CD4-positive, alpha-beta T cell (primary cell): ENCODE measurements at regions not wholly inside any gene's neighbourhood (a gene's known extent, or its start where the extent isn't known, plus 50 kb on each side); places are given as distances from the start of the nearest gene placed in this dataset.

Experiments used
- ATAC-seq: fragments of 200-7000 bp; cut with Tn5 transposase; one replicate; pipeline ENCODE4 v1.10.0; 2022; ENCODE audit warnings: mild to moderate bottlenecking; ENCODE audit not compliant: poor library complexity
- CTCF ChIA-PET: fragments of 350-600 bp; sonication (Branson Sonifier 250); formaldehyde crosslinking; loops from one replicate; lab custom pipeline; 2021; ENCODE audit warnings: antibody characterized with exemption, inconsistent platforms; lab: Charles Lee
- POLR2A ChIA-PET: fragments of 350-600 bp; sonication (Branson Sonifier 250); formaldehyde crosslinking; loops from one replicate; lab custom pipeline; 2021; ENCODE audit warnings: antibody characterized with exemption, inconsistent platforms; lab: Charles Lee
- DNase-seq, 14 experiments: peaks; one replicate each; pipeline ENCODE4 v3.0.0-alpha.2; 2013 to 2020; ENCODE audit warnings: mixed read lengths in 2 of 14
- H3K27ac ChIP-seq, 2 donors: one replicate each; pipeline versions ENCODE4 v1.5.1 to v1.7.0; 2013; ENCODE audit warnings: low read length in 2 of 2, low read depth in 1 of 2, mild to moderate bottlenecking in 1 of 2
- H3K27me3 ChIP-seq, 2 experiments: 1 replicate in 1 of 2; 2 replicates in 1 of 2; pipeline versions ENCODE4 v1.6.1 to v1.7.0; 2013; ENCODE audit warnings: low read length in 2 of 2, control low read depth in 1 of 2, mild to moderate bottlenecking in 1 of 2, moderate library complexity in 1 of 2; ENCODE audit not compliant: insufficient read depth in 2 of 2, control insufficient read depth in 1 of 2
- H3K36me3 ChIP-seq: one replicate; pipeline ENCODE4 v1.6.1; 2013; ENCODE audit warnings: low read length, control low read depth; ENCODE audit not compliant: insufficient read depth
- H3K4me1 ChIP-seq: one replicate; pipeline ENCODE4 v1.6.1; 2013; ENCODE audit warnings: low read length, control low read depth; ENCODE audit not compliant: insufficient read depth
- H3K4me3 ChIP-seq: one replicate; pipeline ENCODE4 v1.5.1; 2013; ENCODE audit warnings: mild to moderate bottlenecking, low read length, moderate library complexity
- H3K9me3 ChIP-seq, 2 experiments: 1 replicate in 1 of 2; 2 replicates in 1 of 2; pipeline versions ENCODE4 v1.6.1 to v1.7.0; 2013; ENCODE audit warnings: low read length in 2 of 2, mild to moderate bottlenecking in 2 of 2, control low read depth in 1 of 2, moderate library complexity in 1 of 2; ENCODE audit not compliant: control insufficient read depth in 1 of 2, insufficient read depth in 1 of 2
- H3K27ac Mint-ChIP-seq: one replicate; pipeline ENCODE4 v1.8.0; 2020; ENCODE audit warnings: mixed read lengths
- H3K27me3 Mint-ChIP-seq: one replicate; pipeline ENCODE4 v1.8.0; 2021; ENCODE audit warnings: mixed read lengths
- H3K36me3 Mint-ChIP-seq: one replicate; pipeline ENCODE4 v1.8.0; 2021; ENCODE audit warnings: low read depth, mixed read lengths
- H3K4me1 Mint-ChIP-seq: one replicate; pipeline ENCODE4 v1.8.0; 2021; ENCODE audit warnings: low read depth, mixed read lengths
- H3K4me3 Mint-ChIP-seq: one replicate; pipeline ENCODE4 v1.8.0; 2020; ENCODE audit warnings: mild to moderate bottlenecking, mixed read lengths
- H3K9me3 Mint-ChIP-seq: one replicate; pipeline ENCODE4 v1.8.0; 2020; ENCODE audit warnings: mixed read lengths
- intact Hi-C, 2 experiments: fragments of 100-400 bp; cut with DNase I in 1 of 2; cut with micrococcal nuclease in 1 of 2; formaldehyde crosslinking; loops; one replicate each; pipeline versions ENCODE4 v1.15.1 to v1.9.0; 2023 to 2025; cut with DNase I, micrococcal nuclease
- TF ChIP-seq, protein P1 (sequence below): fragments of 200-600 bp; IDR thresholded peaks from one replicate; pipeline ENCODE4 v1.8.0; 2022; ENCODE audit warnings: antibody characterized with exemption, mild to moderate bottlenecking

DNA sequence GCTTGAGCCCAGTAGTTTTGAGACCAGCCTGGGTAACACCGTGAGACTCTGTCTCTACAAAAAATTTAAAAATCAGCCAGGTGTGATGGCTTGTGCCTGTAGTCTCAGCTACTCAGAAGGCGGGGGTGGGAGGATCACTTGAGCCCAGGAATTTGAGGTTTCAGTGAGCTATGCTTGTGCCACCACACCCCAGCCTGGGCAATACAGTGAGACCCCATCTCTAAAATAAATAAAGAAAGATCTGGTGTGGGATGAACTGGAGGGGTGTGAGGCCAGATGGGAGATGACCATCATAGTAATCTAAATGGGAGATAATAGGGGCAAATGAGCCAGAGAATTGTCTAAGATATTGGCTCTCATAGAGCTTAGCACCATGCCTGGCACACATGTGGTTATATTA is 60.1 kb upstream of the TRABD2B start:
- Histone ChIP-seq H3K27me3 (peaks cover 0 to 4% of the 10 kb centered on the region in 2 experiments), H3K4me1 (no peaks in the 10 kb centered on the region), H3K36me3 (no peaks in the 10 kb centered on the region), H3K4me3 (no peak overlapping the region), H3K27ac (no peak overlapping the region), H3K9me3 (no peaks in the 10 kb centered on the region)
- Mint-ChIP-seq H3K27me3 (peaks cover 13% of the 10 kb centered on the region), H3K4me1 (no peaks in the 10 kb centered on the region), H3K36me3 (no peaks in the 10 kb centered on the region), H3K9me3 (no peaks in the 10 kb centered on the region), H3K27ac (no peak overlapping the region), H3K4me3 (no peak overlapping the region)
- no peak for ATAC-seq
- POLR2A ChIA-PET, result no interaction called here
- TF ChIP-seq, protein P1, sequence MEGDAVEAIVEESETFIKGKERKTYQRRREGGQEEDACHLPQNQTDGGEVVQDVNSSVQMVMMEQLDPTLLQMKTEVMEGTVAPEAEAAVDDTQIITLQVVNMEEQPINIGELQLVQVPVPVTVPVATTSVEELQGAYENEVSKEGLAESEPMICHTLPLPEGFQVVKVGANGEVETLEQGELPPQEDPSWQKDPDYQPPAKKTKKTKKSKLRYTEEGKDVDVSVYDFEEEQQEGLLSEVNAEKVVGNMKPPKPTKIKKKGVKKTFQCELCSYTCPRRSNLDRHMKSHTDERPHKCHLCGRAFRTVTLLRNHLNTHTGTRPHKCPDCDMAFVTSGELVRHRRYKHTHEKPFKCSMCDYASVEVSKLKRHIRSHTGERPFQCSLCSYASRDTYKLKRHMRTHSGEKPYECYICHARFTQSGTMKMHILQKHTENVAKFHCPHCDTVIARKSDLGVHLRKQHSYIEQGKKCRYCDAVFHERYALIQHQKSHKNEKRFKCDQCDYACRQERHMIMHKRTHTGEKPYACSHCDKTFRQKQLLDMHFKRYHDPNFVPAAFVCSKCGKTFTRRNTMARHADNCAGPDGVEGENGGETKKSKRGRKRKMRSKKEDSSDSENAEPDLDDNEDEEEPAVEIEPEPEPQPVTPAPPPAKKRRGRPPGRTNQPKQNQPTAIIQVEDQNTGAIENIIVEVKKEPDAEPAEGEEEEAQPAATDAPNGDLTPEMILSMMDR, result no peak
- DNase-seq, result no peak
- intact Hi-C loops, result no loop called here
- CTCF ChIA-PET, result no interaction called here

DNA sequence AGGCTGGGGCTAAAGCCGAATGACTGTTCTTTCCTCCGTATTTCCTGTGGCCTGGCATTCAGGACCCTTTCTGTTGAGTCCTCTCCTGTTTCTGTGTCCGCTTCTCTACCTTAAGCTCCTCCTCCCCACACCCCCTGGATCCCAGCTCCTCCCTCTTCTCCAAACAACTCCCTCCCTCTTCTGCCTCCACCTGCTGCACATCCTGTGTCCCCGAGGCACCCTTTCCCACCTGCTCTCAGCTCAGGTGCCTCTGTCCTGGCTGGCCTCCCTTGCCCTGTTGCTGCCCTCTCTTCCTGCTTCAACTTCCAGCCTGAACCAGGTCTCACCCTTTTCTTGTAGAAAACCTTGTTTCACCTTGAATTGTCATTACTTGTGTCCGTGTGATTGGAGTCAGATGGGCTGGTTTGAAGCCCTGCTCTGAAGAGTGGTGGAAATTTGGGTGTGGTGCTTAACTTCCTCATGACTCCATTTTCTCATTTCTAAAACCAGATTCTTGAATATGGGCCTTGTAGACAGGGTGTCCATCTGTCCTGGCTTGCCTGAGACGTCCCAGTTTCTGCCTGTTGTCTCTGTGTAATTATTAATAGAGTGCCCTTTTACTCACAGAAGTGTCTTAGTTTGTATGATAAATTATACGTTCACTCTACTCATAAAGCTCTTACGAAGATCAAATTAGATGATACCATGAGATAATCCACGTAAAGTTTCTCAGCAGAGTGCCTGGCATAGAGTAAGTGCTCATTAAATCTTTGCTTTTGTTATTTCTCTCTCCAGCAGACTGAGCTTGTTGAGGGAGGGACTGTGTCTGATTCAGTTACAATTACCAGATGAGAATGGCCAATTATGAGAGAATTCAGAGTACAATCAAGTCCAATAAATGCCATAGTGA is 58.9 kb upstream of the TRABD2B start:
- Mint-ChIP-seq H3K9me3 (no peaks in the 10 kb centered on the region), H3K4me3 (no peak overlapping the region), H3K27ac (no peak overlapping the region), H3K27me3 (peaks cover 13% of the 10 kb centered on the region), H3K4me1 (no peaks in the 10 kb centered on the region), H3K36me3 (no peaks in the 10 kb centered on the region)
- Histone ChIP-seq H3K4me1 (no peaks in the 10 kb centered on the region), H3K9me3 (no peaks in the 10 kb centered on the region), H3K4me3 (no peak overlapping the region), H3K27me3 (peaks cover 0 to 2% of the 10 kb centered on the region in 2 experiments), H3K36me3 (no peaks in the 10 kb centered on the region), H3K27ac (no peak overlapping the region)
- DNase-seq, result no peak
- TF ChIP-seq, protein P1, result no peak
- intact Hi-C loops, result no loop called here
- ChIA-PET CTCF (no interaction called here), POLR2A (no interaction called here)
- ATAC-seq, result no peak

DNA sequence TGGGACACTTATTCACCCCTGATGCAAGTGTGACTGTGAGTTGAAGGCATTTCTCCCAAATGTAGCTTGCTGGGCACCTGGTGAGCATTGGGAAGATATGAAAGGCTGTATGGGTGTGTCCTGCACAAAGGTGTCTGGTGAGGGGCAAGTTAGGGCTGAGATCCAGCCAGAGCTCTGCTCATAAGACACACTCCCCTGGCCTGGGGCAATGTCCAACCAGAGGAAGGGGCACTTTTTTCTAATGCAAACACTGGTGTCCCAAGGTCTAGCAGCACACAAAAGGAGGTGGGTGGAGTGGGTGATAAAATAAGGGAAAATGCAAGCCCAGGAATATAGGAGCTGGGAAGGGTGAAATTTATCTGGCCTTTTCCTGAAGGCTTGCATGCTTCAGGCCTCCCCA is 57.0 kb upstream of the TRABD2B start:
- Histone ChIP-seq H3K4me1 (no peaks in the 10 kb centered on the region), H3K4me3 (no peak overlapping the region), H3K27ac (no peak overlapping the region), H3K9me3 (no peaks in the 10 kb centered on the region), H3K27me3 (peaks cover 0 to 5% of the 10 kb centered on the region in 2 experiments), H3K36me3 (no peaks in the 10 kb centered on the region)
- H3K9me3 Mint-ChIP-seq, result no peaks in the 10 kb centered on the region
- DNase-seq (no peak), ATAC-seq (no peak)
- H3K4me3 Mint-ChIP-seq, result no peak overlapping the region
- no peaks in the 10 kb centered on the region for H3K4me1 Mint-ChIP-seq
- ChIA-PET CTCF (no interaction called here), POLR2A (interaction anchor here (0.9 kb wide), 1 partner anchor 11 kb away, joined by 3 read pairs; no protein-coding TSS in a partner anchor)
- intact Hi-C loops, result no loop called here
- H3K36me3 Mint-ChIP-seq, result no peaks in the 10 kb centered on the region
- TF ChIP-seq, protein P1, result no peak
- H3K27ac Mint-ChIP-seq, result no peak overlapping the region
- H3K27me3 Mint-ChIP-seq, result peaks cover 19% of the 10 kb centered on the region
